ENCODE measurements at regions not wholly inside any gene's neighbourhood (a gene's known extent, or its start where the extent isn't known, plus 50 kb on each side); places are given as distances from the start of the nearest gene placed in this dataset.
"Not testable (repeated sequence)": the region's sequence is repeated elsewhere in the genome, so short reads cannot be mapped to it uniquely, and the experiment has no call there.

- DNase-seq = no peak
Observed at GRCh38 chr13:85186356-85187045, 612.7 kb downstream of the SLITRK6 start.

GRCh38 chr13:85174291-85174690 is 624.9 kb downstream of the SLITRK6 start:
- no peak for DNase-seq

- DNase-seq = peak; percentile 52
Observed at GRCh38 chr13:85170372-85170771, 628.8 kb downstream of the SLITRK6 start.

- no peak for DNase-seq
Observed at GRCh38 chr13:85166891-85167290, 632.3 kb downstream of the SLITRK6 start.

GRCh38 chr13:85163063-85163462 is 636.2 kb downstream of the SLITRK6 start:
- no peak for DNase-seq

- DNase-seq = peak; percentile 58
Observed at GRCh38 chr13:85148009-85148408, 651.2 kb downstream of the SLITRK6 start.

- no peak for DNase-seq
Observed at GRCh38 chr13:85142351-85142927, 656.8 kb downstream of the SLITRK6 start.

GRCh38 chr13:85141401-85141800 is 657.8 kb downstream of the SLITRK6 start:
- no peak for DNase-seq

- DNase-seq = no peak
Observed at GRCh38 chr13:85140192-85140591, 659.0 kb downstream of the SLITRK6 start.

GRCh38 chr13:85137516-85137915 is 661.7 kb downstream of the SLITRK6 start:
- no peak for DNase-seq

GRCh38 chr13:85132986-85133385 is 666.2 kb downstream of the SLITRK6 start:
- DNase-seq = no peak

GRCh38 chr13:85123501-85123900 is 675.7 kb downstream of the SLITRK6 start:
- not testable (repeated sequence) for DNase-seq

GRCh38 chr13:85108356-85108755 is 690.9 kb downstream of the SLITRK6 start:
- peak; percentile 76 for DNase-seq

- no peak for DNase-seq
Observed at GRCh38 chr13:85099245-85099644, 700.0 kb downstream of the SLITRK6 start.

- no peak for DNase-seq
Observed at GRCh38 chr13:85095418-85096272, 703.6 kb downstream of the SLITRK6 start.

GRCh38 chr13:85093808-85094207 is 705.4 kb downstream of the SLITRK6 start:
- no peak for DNase-seq

- DNase-seq = no peak
Observed at GRCh38 chr13:85091631-85092234, 707.5 kb downstream of the SLITRK6 start.

GRCh38 chr13:85089186-85089585 is 710.0 kb downstream of the SLITRK6 start:
- DNase-seq = no peak

GRCh38 chr13:85080691-85081090 is 718.5 kb downstream of the SLITRK6 start:
- no peak for DNase-seq

GRCh38 chr13:85076343-85076742 is 722.9 kb downstream of the SLITRK6 start:
- no peak for DNase-seq

- no peak for DNase-seq
Observed at GRCh38 chr13:85074543-85075313, 724.5 kb downstream of the SLITRK6 start.

GRCh38 chr13:85068231-85068630 is 731.0 kb downstream of the SLITRK6 start:
- DNase-seq = no peak

GRCh38 chr13:85040215-85040614 is 759.0 kb downstream of the SLITRK6 start:
- DNase-seq = no peak
